Fibroblast of villous mesenchyme (primary cell): ENCODE measurements at regions not wholly inside any gene's neighbourhood (a gene's known extent, or its start where the extent isn't known, plus 50 kb on each side); places are given as distances from the start of the nearest gene placed in this dataset.

Experiments used
- DNase-seq: peaks from one replicate; pipeline ENCODE4 v3.0.0-alpha.2; 2010; ENCODE audit warnings: low read depth
- H3K4me3 ChIP-seq: 2 replicates; pipeline ENCODE4 v1.5.1; 2011; ENCODE audit warnings: low read depth, mild to moderate bottlenecking, low read length
- TF ChIP-seq, protein P1 (sequence below): IDR thresholded peaks from 2 replicates; pipeline ENCODE4 v1.5.1; 2012; ENCODE audit warnings: low read depth, mild to moderate bottlenecking, low read length; ENCODE audit not compliant: insufficient read depth

DNA sequence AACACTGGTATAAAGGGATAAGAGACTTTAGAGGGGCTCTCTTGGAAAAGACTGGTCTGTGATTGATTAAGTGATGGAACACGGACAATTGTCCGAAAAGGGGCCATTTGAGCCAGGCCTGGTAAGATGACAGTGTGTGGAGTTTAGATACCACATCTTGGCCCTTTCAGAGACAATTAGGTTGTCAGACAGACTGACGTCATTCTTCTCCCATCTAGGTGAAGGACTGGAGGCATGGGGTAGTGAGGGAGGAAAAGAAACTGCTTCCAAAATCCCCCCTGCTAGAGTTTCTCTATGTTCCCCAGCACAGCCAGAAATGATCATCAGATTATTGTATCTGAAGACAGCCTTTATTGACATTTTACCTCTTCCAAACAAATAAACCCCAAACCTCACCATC is 84.8 kb upstream of the MYO3A start:
- no peak overlapping the region for H3K4me3 ChIP-seq
- TF ChIP-seq, protein P1, sequence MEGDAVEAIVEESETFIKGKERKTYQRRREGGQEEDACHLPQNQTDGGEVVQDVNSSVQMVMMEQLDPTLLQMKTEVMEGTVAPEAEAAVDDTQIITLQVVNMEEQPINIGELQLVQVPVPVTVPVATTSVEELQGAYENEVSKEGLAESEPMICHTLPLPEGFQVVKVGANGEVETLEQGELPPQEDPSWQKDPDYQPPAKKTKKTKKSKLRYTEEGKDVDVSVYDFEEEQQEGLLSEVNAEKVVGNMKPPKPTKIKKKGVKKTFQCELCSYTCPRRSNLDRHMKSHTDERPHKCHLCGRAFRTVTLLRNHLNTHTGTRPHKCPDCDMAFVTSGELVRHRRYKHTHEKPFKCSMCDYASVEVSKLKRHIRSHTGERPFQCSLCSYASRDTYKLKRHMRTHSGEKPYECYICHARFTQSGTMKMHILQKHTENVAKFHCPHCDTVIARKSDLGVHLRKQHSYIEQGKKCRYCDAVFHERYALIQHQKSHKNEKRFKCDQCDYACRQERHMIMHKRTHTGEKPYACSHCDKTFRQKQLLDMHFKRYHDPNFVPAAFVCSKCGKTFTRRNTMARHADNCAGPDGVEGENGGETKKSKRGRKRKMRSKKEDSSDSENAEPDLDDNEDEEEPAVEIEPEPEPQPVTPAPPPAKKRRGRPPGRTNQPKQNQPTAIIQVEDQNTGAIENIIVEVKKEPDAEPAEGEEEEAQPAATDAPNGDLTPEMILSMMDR, result no peak
- no peak for DNase-seq

DNA sequence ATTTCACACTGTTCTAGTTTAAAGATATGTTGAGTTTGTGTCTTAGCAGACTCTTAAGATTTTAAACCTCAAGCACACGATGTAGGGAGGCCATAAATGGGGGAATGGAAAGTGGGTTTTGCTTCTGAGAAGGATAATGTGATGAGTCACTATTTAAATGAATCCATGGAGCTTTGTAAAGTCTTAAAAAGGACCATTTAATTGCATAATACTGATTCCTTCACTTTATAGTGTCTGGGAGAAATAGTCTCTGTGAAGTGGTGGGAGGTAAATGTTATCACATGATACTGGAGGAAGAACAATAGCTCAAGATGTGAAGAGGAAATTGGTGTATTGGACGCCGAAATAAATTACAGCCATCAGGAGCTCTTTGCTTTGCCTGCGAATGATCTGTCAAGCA is 84.0 kb upstream of the MYO3A start:
- TF ChIP-seq, protein P1, result no peak
- DNase-seq, result no peak
- no peak overlapping the region for H3K4me3 ChIP-seq

DNA sequence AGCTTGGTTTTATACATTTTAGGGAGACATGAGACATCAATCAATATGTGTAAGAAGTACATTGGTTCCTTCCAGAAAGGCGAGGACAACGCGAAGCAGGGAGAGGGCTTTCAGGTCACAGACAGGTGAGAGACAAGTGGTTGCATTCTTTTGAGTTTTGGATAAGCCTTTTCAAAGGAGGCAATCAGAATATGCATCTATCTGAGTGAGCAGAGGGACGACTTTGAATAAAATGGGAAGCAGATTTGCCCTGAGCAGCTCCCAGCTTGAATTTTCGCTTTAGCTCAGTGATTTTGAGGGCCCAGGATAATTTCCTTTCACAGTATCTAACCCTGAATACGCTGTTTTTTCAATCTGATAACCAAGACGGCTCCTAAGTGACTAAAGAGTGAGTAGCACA is 82.5 kb upstream of the MYO3A start:
- TF ChIP-seq, protein P1, result no peak
- no peak for DNase-seq
- no peak overlapping the region for H3K4me3 ChIP-seq

DNA sequence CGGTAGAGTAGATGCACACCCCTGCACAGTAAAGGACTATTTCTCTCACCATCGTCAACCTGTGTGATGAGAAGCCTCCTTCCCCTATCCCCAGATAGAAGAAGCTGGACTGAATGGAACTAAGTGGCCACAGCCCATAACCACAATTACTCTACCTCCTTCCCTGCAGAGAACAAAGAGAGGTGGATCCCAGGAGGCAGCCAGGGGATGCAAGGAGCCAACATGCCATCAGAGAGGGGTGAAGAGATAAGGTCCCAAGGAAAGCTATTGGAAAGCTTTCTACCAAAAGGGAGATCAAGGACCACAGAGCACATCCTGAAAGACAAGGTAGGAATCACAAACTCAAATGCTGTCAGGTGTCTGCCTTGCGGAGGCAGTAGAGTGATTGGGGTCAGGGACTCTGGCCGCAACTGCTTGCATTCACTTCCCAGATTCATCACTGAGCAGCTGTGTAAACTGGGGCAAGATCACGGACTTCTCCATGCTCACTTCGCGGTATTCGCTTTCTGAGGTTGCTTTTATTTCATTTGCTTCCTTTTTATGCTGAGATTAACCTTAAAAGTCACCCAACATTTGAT is 81.6 kb upstream of the MYO3A start:
- TF ChIP-seq, protein P1, result no peak
- no peak for DNase-seq
- H3K4me3 ChIP-seq, result no peak overlapping the region

DNA sequence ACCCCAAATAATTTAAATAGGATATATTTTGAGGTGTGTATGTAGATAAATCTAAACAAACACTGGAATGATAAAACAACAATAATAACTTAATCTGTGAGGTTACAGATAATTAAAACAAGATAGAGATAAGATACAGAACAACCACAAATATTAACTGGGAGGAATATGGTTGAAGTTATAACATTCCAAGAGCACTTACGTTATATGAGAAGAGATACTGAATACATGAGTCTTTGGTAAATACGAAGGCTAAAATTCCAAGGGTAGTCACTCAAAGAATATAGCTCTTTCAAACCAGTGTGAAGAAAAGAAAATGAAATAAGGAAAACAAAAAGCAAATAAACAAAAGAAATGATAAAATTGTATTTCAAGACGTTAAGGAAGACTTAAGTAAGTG is 76.0 kb upstream of the MYO3A start:
- no peak overlapping the region for H3K4me3 ChIP-seq
- DNase-seq, result no peak
- TF ChIP-seq, protein P1, result no peak

DNA sequence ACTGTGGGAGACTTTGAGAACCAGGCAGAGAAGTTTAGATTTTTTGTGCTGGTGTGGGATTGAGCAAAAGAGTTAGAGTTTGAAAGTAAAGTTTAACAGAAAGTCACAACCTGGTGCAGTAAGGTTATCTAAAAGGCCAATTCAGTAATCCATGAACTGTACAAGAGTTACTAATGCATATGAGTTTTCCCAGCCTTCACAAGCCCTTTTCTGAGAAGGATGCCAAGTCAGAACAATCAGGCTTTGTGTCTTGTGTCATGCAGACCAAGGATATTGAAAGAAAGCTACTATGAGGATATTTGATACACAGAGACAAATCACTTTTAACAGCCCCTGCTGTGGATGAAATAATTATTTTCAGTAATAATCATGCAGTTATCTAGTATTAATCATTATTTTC is 68.8 kb upstream of the MYO3A start:
- DNase-seq, result no peak
- H3K4me3 ChIP-seq, result no peak overlapping the region
- TF ChIP-seq, protein P1, result no peak

DNA sequence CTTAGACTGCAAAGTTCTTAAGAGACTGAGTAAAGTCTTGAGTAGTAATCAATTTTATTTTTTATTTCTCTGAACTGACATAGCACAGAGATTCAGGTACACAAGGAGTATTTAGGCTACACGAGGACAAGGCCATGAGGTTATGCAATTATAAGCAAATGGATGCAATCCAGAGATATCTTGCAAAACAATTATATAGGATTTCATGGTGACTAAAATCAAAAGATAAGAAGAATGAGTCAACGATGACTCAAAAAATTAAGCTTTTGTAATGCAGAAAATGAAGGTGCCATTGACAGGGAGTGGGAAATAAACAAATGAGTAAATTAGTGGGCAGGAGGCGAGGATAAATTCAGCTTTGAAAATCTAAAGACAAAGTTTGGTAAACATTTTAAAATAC is 66.7 kb upstream of the MYO3A start:
- DNase-seq, result no peak
- TF ChIP-seq, protein P1, result no peak
- H3K4me3 ChIP-seq, result no peak overlapping the region
